GM12874 (cell line): ENCODE measurements at regions not wholly inside any gene's neighbourhood (a gene's known extent, or its start where the extent isn't known, plus 50 kb on each side); places are given as distances from the start of the nearest gene placed in this dataset.

Source experiments
- CTCF ChIP-seq: IDR thresholded peaks from 2 replicates; pipeline ENCODE4 v1.5.1; 2011; ENCODE audit warnings: low read depth, mild to moderate bottlenecking, control low read depth, low read length, moderate library complexity; ENCODE audit not compliant: insufficient read depth

GRCh38 chr16:86980644-86981043, 336.5 kb downstream of the C16orf95 start:
- TF ChIP-seq CTCF = no peak

- TF ChIP-seq CTCF = no peak
Observed at GRCh38 chr16:86982347-86982596, 334.9 kb downstream of the C16orf95 start.

- no peak for TF ChIP-seq CTCF
Observed at GRCh38 chr16:86982912-86983311, 334.3 kb downstream of the C16orf95 start.

GRCh38 chr16:86983621-86984020, 333.6 kb downstream of the C16orf95 start:
- TF ChIP-seq CTCF = no peak

GRCh38 chr16:86984343-86984742, 332.8 kb downstream of the C16orf95 start:
- TF ChIP-seq CTCF = no peak

GRCh38 chr16:86984991-86985647, 332.1 kb downstream of the C16orf95 start:
- TF ChIP-seq CTCF = no peak

- TF ChIP-seq CTCF = no peak
Observed at GRCh38 chr16:86985648-86986015, 331.6 kb downstream of the C16orf95 start.

- no peak for TF ChIP-seq CTCF
Observed at GRCh38 chr16:86986136-86986535, 331.1 kb downstream of the C16orf95 start.
